HepG2 (cell line): ENCODE measurements at regions not wholly inside any gene's neighbourhood (a gene's known extent, or its start where the extent isn't known, plus 50 kb on each side); places are given as distances from the start of the nearest gene placed in this dataset.

Experiments used
- ATAC-seq: fragments of 200-7000 bp; cut with Tn5 transposase; 3 replicates; pipeline ENCODE4 v1.9.1; 2020; ENCODE audit warnings: mild to moderate bottlenecking, moderate library complexity
- BruUV-seq: library from RNA; stranded (reverse); fragments of 400-500 nt; replicated peaks from 2 replicates; lab custom pipeline; 2021; lab: Mats Ljungman, UMichigan
- CTCF ChIA-PET: fragments of 300-600 bp; formaldehyde crosslinking; extraction: SDS; loops from one replicate; lab custom pipeline; 2021; ENCODE audit warnings: low total read pairs, inconsistent platforms, low intra/inter-chr PET ratio; lab: Yijun Ruan, JAX
- POLR2A ChIA-PET: fragments of 350-600 bp; sonication (Branson Sonifier 250); formaldehyde crosslinking; loops from one replicate; lab custom pipeline; 2020; ENCODE audit warnings: antibody characterized with exemption, inconsistent platforms; lab: Yijun Ruan, JAX
- DNase-seq: peaks from one replicate; pipeline ENCODE4 v3.0.0-alpha.2; 2015; ENCODE audit warnings: low spot score
- FAIRE-seq: peaks from 3 replicates; lab custom pipeline; 2011; peaks lifted over from hg19 to GRCh38; lab: Jason Lieb, UNC
- H2AFZ ChIP-seq: one replicate; pipeline ENCODE4 v1.6.1; 2011; ENCODE audit warnings: low read length, inconsistent platforms
- H3K27ac ChIP-seq: fragments of 300-600 bp; 3 replicates; pipeline ENCODE4 v1.8.0; 2011; ENCODE audit warnings: mixed run types, mild to moderate bottlenecking, mixed read lengths, low read length, inconsistent platforms; ENCODE audit not compliant: insufficient read depth; ENCODE audit errors: extremely low read length
- H3K27me3 ChIP-seq, 2 experiments: fragments of 200-600 bp in 1 of 2; 2 replicates in 1 of 2; 3 replicates in 1 of 2; pipeline versions ENCODE4 v1.6.0 to v1.8.0; 2011; ENCODE audit warnings: low read length in 2 of 2, mild to moderate bottlenecking in 2 of 2, moderate library complexity in 2 of 2, inconsistent platforms in 1 of 2; ENCODE audit not compliant: insufficient read depth in 2 of 2, control insufficient read depth in 1 of 2
- H3K36me3 ChIP-seq, 2 experiments: fragments of 200-600 bp in 1 of 2; replicated peaks in 1 of 2; 2 replicates in 1 of 2; 3 replicates in 1 of 2; pipeline versions ENCODE4 v1.5.1 to v1.8.0; 2011; ENCODE audit warnings: low read length in 2 of 2, inconsistent platforms in 1 of 2; ENCODE audit not compliant: insufficient read depth in 2 of 2, control insufficient read depth in 1 of 2
- H3K4me1 ChIP-seq: 2 replicates; pipeline ENCODE4 v1.5.1; 2012; ENCODE audit warnings: low read length, inconsistent platforms; ENCODE audit not compliant: insufficient read depth
- H3K4me2 ChIP-seq: 2 replicates; pipeline ENCODE4 v1.6.0; 2011; ENCODE audit warnings: low read depth, low read length, inconsistent platforms
- H3K4me3 ChIP-seq, 3 experiments: fragments of 200-600 bp in 1 of 3; sonication (generic), shearing (Covaris generic) in 1 of 3; replicated peaks in 1 of 3; 2 replicates each; pipeline ENCODE4 v1.5.1; 2011 to 2016; ENCODE audit warnings: low read length in 3 of 3, inconsistent platforms in 2 of 3, low read depth in 2 of 3, mild to moderate bottlenecking in 2 of 3, control low read depth in 1 of 3, mixed read lengths in 1 of 3; ENCODE audit not compliant: insufficient read depth in 1 of 3
- H3K79me2 ChIP-seq: one replicate; pipeline ENCODE4 v1.6.1; 2011; ENCODE audit warnings: low read length, inconsistent platforms; ENCODE audit not compliant: insufficient read depth
- H3K9ac ChIP-seq: 2 replicates; pipeline ENCODE4 v1.6.0; 2011; ENCODE audit warnings: mild to moderate bottlenecking, low read depth, low read length, inconsistent platforms; ENCODE audit not compliant: insufficient read depth
- H3K9me3 ChIP-seq: 2 replicates; pipeline ENCODE4 v1.5.1; 2012; ENCODE audit warnings: mild to moderate bottlenecking, low read length
- H4K20me1 ChIP-seq: 2 replicates; pipeline ENCODE4 v1.6.0; 2011; ENCODE audit warnings: inconsistent platforms, mild to moderate bottlenecking, low read length, moderate library complexity; ENCODE audit not compliant: insufficient read depth
- ATF7 ChIP-seq, 2 experiments: fragments of 450-650 bp in 1 of 2; sonication (generic) in 1 of 2; formaldehyde crosslinking in 1 of 2; IDR thresholded peaks; 2 replicates each; pipeline versions ENCODE4 v1.4.0 to v1.6.1; 2016 to 2020; ENCODE audit warnings: antibody characterized with exemption in 1 of 2, mild to moderate bottlenecking in 1 of 2, missing genetic modification reagents in 1 of 2
- CHD2 ChIP-seq: IDR thresholded peaks from 2 replicates; pipeline ENCODE4 v1.6.1; 2011; ENCODE audit warnings: low read depth, low read length, improper control_type of control experiment
- GPN1 ChIP-seq: sonication (generic); formaldehyde crosslinking; IDR thresholded peaks from 2 replicates; pipeline ENCODE4 v1.5.1; 2020; ENCODE audit warnings: missing genetic modification reagents, borderline replicate concordance
- KAT8 ChIP-seq: IDR thresholded peaks from 2 replicates; pipeline ENCODE4 v1.6.1; 2016; ENCODE audit warnings: missing genetic modification reagents, missing compliant biosample characterization
- KLF6 ChIP-seq: IDR thresholded peaks from 2 replicates; pipeline ENCODE4 v1.8.0; 2016; ENCODE audit warnings: missing biosample characterization, missing genetic modification reagents
- NFRKB ChIP-seq: fragments of 450-650 bp; IDR thresholded peaks from 2 replicates; pipeline ENCODE4 v1.6.1; 2017
- ZFP36L2 ChIP-seq: sonication (generic); formaldehyde crosslinking; IDR thresholded peaks from 2 replicates; pipeline ENCODE4 v1.4.0; 2020; ENCODE audit warnings: missing genetic modification reagents
- ZFP41 ChIP-seq: sonication (generic); formaldehyde crosslinking; IDR thresholded peaks from 2 replicates; pipeline ENCODE4 v1.4.0; 2020; ENCODE audit warnings: mild to moderate bottlenecking, missing genetic modification reagents, borderline replicate concordance
- ZNF468 ChIP-seq: sonication (generic); formaldehyde crosslinking; IDR thresholded peaks from 2 replicates; pipeline ENCODE4 v1.8.0; 2022; ENCODE audit warnings: mild to moderate bottlenecking, moderate library complexity, missing genetic modification reagents
- ZNF652 ChIP-seq: IDR thresholded peaks from 2 replicates; pipeline ENCODE4 v1.6.1; 2016; ENCODE audit warnings: low read depth, borderline replicate concordance
- ZNF674 ChIP-seq: sonication (generic); formaldehyde crosslinking; IDR thresholded peaks from 2 replicates; pipeline ENCODE4 v1.5.0; 2020; ENCODE audit warnings: low read depth, mild to moderate bottlenecking, missing genetic modification reagents
- ZNF83 ChIP-seq: sonication (generic); formaldehyde crosslinking; IDR thresholded peaks from 2 replicates; pipeline ENCODE4 v1.4.0; 2020; ENCODE audit warnings: missing genetic modification reagents, mild to moderate bottlenecking, borderline replicate concordance
- WGBS: methylation state at CpG from one replicate; pipeline ENCODE4 v1.1.6; 2017; ENCODE audit warnings: low lambda C conversion rate; 5-methylcytosine and 5-hydroxymethylcytosine counted together
- in situ Hi-C: cut with HindIII; loops from 2 replicates; pipeline ENCODE4 v1.10.0; 2017; ENCODE audit warnings: low pct_unique_long_range_greater_than_20kb; ENCODE audit not compliant: extremely low pct_ligation_motif_present
- intact Hi-C: fragments of 100-400 bp; cut with micrococcal nuclease; formaldehyde crosslinking; loops from one replicate; pipeline ENCODE4 v1.10.0; 2022; ENCODE audit not compliant: unreplicated experiment
- TF ChIP-seq, protein P1 (sequence below), 2 experiments: sonication (generic) in 1 of 2; formaldehyde crosslinking in 1 of 2; IDR thresholded peaks; 2 replicates each; pipeline versions ENCODE4 v1.4.0 to v1.6.1; 2016 to 2020; ENCODE audit warnings: borderline replicate concordance in 1 of 2, low read depth in 1 of 2, mild to moderate bottlenecking in 1 of 2, missing genetic modification reagents in 1 of 2
- TF ChIP-seq, protein P2 (sequence below), 2 experiments: fragments of 450-650 bp in 1 of 2; sonication (generic) in 1 of 2; formaldehyde crosslinking; IDR thresholded peaks; 2 replicates each; pipeline versions ENCODE4 v1.5.0 to v1.8.0; 2020 to 2022; ENCODE audit warnings: mild to moderate bottlenecking in 1 of 2, missing genetic modification reagents in 1 of 2
- TF ChIP-seq, protein P3 (sequence below): sonication (generic); formaldehyde crosslinking; IDR thresholded peaks from 2 replicates; pipeline ENCODE4 v1.4.0; 2020; ENCODE audit warnings: missing genetic modification reagents

DNA sequence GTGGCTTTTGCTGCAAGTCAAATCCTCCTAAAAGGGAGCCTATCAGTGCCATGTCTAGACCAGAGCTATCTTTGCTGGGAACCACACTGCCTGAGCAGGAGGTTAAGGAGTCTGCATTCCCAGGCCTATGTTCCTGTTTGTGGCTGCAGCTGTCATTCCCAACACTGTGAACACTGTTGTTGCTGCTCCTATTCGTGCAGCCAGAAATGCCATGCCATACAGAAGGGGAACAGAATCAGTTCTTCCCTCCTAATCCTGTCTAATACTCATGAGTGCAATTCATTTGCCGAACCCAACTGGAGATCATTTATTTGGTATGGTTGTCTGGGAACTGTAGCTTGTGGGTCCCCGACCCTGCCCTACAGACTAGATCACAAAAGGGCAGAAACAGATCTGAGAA, 406.5 kb upstream of the GJE1 start:
- no peak for DNase-seq
- ChIA-PET POLR2A (no interaction called here), CTCF (no interaction called here)
- H3K79me2 ChIP-seq, result no peaks in the 10 kb centered on the region
- no peaks in the 10 kb centered on the region for H3K4me1 ChIP-seq
- H2AFZ ChIP-seq, result no peak overlapping the region
- no peaks in the 10 kb centered on the region for H3K36me3 ChIP-seq
- FAIRE-seq, result no peak
- no peak overlapping the region for H3K27ac ChIP-seq
- ATAC-seq, result no peak; the same call in 2 of the 3 replicates
- H3K27me3 ChIP-seq, result no peaks in the 10 kb centered on the region
- 0% methylated on average over 3 of the region's 3 CpGs for WGBS
- in situ Hi-C loops (no loop called here), intact Hi-C loops (no loop called here)
- no peak overlapping the region for H3K4me2 ChIP-seq
- H4K20me1 ChIP-seq, result no peaks in the 10 kb centered on the region
- H3K4me3 ChIP-seq, result no peak overlapping the region
- no peak overlapping the region for H3K9ac ChIP-seq
- no peak for TF ChIP-seq CHD2
- TF ChIP-seq, protein P1, sequence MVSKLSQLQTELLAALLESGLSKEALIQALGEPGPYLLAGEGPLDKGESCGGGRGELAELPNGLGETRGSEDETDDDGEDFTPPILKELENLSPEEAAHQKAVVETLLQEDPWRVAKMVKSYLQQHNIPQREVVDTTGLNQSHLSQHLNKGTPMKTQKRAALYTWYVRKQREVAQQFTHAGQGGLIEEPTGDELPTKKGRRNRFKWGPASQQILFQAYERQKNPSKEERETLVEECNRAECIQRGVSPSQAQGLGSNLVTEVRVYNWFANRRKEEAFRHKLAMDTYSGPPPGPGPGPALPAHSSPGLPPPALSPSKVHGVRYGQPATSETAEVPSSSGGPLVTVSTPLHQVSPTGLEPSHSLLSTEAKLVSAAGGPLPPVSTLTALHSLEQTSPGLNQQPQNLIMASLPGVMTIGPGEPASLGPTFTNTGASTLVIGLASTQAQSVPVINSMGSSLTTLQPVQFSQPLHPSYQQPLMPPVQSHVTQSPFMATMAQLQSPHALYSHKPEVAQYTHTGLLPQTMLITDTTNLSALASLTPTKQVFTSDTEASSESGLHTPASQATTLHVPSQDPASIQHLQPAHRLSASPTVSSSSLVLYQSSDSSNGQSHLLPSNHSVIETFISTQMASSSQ (IDR thresholded peaks at IDR 0.05; ENCODE audit: low read depth), result no peak
- TF ChIP-seq, protein P1 (CRISPR knock-in tag; IDR thresholded peaks at IDR 0.05; ENCODE audit: borderline replicate concordance), result no peak
- no peak for TF ChIP-seq ZNF674
- TF ChIP-seq ZNF652, result no peak
- no peak for TF ChIP-seq NFRKB
- TF ChIP-seq ZFP36L2 (CRISPR knock-in tag), result no peak
- no peak for TF ChIP-seq KAT8 (CRISPR knock-in tag)
- TF ChIP-seq, protein P2, sequence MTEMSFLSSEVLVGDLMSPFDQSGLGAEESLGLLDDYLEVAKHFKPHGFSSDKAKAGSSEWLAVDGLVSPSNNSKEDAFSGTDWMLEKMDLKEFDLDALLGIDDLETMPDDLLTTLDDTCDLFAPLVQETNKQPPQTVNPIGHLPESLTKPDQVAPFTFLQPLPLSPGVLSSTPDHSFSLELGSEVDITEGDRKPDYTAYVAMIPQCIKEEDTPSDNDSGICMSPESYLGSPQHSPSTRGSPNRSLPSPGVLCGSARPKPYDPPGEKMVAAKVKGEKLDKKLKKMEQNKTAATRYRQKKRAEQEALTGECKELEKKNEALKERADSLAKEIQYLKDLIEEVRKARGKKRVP (CRISPR knock-in tag; IDR thresholded peaks at IDR 0.05), result no peak
- TF ChIP-seq, protein P3, sequence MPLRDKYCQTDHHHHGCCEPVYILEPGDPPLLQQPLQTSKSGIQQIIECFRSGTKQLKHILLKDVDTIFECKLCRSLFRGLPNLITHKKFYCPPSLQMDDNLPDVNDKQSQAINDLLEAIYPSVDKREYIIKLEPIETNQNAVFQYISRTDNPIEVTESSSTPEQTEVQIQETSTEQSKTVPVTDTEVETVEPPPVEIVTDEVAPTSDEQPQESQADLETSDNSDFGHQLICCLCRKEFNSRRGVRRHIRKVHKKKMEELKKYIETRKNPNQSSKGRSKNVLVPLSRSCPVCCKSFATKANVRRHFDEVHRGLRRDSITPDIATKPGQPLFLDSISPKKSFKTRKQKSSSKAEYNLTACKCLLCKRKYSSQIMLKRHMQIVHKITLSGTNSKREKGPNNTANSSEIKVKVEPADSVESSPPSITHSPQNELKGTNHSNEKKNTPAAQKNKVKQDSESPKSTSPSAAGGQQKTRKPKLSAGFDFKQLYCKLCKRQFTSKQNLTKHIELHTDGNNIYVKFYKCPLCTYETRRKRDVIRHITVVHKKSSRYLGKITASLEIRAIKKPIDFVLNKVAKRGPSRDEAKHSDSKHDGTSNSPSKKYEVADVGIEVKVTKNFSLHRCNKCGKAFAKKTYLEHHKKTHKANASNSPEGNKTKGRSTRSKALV (CRISPR knock-in tag), result no peak
- TF ChIP-seq GPN1, result no peak
- TF ChIP-seq ATF7 (IDR thresholded peaks at IDR 0.05), result no peak
- TF ChIP-seq ATF7 (CRISPR knock-in tag; IDR thresholded peaks at IDR 0.05), result no peak
- TF ChIP-seq ZFP41 (CRISPR knock-in tag), result no peak
- no peak for TF ChIP-seq ZNF83 (CRISPR knock-in tag)
- TF ChIP-seq KLF6 (CRISPR knock-in tag), result no peak
- TF ChIP-seq ZNF468, result no peak
- no TSS peak for BruUV-seq
- no peaks in the 10 kb centered on the region for H3K9me3 ChIP-seq
